DMS 273 treated with DMSO at 0.1 percent for 48 hours (cell line): ENCODE measurements at regions not wholly inside any gene's neighbourhood (a gene's known extent, or its start where the extent isn't known, plus 50 kb on each side); places are given as distances from the start of the nearest gene placed in this dataset.
"Not testable (repeated sequence)": the region's sequence is repeated elsewhere in the genome, so short reads cannot be mapped to it uniquely, and the experiment has no call there.

ENCODE experiments used
- DNase-seq: peaks from one replicate; lab custom pipeline; 2025; lab: John Stamatoyannopoulos, UW

DNA sequence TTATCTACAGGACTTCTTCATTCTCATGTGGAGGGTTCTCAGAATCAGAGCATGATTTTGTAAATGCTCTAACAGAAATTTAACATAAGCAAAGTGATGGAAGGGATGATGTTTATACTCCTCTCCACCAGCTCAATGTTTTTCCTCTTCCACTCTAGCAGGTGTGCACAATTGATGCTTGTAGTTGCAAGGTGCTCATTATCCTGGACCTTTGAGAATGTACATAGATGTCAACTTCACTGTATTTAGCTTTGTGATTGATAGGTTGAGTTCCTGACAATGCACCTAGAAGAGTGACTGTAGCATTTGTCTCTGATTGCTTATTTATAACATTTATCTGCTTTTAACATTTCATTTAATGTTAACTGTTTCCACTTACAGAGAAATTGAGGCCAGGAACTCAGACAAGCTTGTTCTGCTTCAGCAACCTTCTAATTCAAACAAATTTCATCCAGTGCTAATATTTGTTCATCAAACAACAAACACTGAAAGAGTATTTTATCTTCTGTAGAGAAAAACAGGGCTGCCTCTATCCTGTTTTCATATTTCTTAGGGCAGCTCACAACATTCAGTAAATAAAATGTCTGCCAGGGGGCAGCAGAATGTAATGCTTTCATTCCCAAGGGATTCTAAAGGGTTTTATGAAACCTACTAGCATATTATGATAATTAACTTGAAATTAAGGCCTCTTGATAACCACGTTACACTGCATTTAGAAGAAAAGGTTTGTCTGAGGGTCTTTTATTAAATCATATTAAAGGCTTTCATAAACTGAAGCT lies 127.9 kb upstream of the NOL4 start:
- no peak for DNase-seq

DNA sequence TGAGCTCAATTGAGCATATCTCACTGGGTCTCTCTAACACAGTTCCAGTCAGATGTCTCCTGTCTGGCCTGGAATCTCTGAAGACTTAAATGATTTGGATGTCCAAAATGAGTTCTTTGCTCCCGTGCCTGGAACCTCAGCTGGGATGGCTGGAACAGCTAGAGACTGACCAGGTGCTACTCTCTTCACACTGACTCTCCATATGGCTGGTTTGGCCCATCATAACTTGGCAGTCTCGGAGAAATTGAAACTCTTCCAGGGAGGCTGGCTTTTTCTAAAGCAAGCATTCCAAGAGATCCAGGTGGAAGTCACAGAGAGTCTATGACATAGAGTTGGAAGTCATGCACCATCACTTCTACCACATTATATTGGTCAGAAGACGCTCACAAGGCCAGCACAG lies 129.6 kb upstream of the NOL4 start:
- DNase-seq: no peak

DNA sequence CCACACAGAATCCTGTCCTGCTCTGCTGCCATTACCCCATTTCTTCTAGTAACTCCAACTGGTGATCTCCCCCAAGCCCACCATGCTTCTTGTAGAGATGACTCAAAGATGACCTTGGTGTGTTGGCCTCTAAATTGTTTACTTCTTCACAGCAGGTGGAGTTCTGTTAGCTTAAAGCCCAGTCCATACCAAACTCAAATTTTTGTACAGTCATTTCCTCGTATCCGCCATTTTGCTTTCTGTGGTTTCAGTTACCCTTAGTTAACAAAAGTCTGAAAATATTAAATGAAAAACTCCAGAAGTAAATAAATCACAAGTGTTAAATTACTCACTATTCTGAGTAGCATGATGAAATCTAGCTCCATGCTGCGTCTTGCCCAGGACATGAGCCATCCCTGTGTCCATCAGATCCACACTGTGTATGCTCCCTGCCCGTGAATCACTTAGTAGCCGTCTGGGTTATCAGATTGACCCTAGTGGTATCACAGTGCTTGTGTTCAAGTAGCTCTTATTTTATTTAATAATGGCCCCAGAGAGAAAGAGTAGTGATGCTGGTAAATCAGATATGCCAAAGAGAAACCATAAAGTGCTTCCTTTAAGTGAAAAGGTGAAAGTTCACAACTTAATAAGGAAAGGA lies 133.3 kb upstream of the NOL4 start:
- no peak for DNase-seq

DNA sequence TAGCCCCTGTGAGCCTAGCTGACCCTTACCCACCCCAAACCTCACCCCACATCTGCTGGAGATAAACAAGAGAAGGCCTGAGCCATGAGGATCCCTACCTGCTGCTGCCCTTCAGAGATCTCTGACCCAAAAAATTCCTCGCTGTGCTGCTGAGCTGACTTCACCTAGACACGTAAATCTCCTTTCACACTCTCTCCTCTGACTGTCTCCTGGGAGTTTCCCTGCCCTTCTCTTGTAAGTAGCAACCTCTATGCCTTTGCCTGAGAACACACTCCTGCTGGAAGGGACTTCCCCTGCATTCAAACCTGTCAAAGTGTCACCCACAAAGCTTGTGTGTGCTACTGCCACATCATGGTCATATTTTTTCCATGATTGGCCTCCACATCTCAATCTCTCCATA lies 134.2 kb upstream of the NOL4 start:
- DNase-seq: no peak

DNA sequence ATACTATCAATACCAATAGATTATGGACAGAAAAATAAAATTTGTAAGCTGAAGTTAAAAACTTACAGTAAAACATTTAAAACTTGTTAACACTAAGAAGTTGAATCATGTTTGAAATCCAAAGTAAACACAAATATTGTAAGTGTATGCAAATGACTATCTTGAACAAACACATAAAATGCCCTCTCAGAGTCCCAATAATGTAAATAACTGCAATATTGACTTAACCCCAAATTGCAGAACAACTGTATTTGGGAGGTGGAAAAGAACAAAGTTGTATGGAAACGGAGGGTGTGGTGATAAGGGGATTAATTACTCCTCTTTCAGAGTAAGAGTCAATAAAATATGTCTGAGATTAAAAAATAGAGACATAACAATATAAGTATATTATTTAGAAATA lies 140.0 kb upstream of the NOL4 start:
- no peak for DNase-seq

DNA sequence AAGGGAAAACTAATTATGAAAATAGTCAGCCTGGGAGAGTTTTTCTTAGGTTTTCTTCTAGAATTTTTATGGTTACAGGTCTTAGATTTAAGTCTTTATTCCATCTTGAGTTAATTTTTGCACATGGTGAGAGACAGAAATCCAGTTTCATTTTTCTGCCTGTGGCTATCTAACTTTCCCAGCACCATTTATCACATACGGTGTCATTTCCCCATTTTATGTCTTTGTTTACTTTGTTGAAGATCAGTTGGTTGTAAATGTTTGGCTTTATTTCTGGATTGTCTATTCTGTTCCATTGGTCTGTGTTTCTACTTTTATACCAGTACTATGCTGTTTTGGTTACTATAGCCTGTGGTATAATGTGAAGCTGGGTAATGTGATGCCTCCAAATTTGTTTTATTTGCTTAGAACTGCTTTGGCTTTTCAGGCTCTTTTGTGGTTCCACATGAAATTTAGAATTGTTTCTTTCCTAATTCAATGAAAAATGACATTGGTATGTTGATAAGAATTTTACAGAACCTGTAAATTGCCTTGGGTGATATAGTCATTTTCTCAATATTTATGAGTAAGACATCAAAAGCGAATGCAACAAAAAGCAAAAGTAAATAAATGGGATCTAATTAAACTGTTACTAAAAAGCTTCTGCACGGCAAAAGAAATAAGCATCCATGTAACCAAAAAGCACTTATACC lies 146.1 kb upstream of the NOL4 start:
- no peak for DNase-seq

DNA sequence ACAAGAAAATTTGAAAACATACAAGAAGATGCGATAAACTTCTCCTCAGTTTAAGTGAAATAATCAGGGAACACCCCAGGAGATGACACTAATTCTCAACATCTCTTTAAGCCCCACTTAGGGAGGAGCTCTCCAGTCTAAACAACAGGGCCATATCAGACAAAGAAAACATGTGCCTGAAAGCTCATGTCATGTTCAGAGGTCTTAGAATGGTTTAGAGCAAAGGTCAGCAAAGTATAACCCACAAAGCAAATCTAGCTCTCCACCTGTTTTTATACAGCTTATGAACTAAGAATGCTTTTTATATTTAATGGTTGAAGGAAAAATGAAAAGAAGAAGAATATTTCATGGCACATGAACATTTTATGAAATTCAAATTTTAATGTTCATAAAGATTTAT lies 155.6 kb upstream of the NOL4 start:
- DNase-seq: no peak

DNA sequence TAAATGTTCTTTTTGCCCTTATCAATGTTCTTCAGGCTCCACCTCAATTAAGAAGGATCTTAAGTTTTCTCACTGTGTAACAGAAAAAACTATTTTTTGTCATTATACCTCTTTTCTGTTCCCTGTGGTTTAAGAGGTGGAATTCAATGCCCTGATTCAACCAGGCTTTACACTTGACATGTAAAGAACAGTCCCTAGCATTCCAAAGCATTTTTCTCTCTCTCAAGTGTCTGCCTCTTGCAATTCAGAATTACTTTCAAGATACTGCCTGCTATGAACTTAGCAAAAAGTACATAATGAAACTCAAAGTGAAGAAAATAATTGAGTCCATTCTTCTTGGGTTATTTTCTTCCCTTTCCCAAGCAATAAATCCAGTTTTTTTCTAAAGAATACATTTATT lies 160.6 kb upstream of the NOL4 start:
- DNase-seq: no peak

DNA sequence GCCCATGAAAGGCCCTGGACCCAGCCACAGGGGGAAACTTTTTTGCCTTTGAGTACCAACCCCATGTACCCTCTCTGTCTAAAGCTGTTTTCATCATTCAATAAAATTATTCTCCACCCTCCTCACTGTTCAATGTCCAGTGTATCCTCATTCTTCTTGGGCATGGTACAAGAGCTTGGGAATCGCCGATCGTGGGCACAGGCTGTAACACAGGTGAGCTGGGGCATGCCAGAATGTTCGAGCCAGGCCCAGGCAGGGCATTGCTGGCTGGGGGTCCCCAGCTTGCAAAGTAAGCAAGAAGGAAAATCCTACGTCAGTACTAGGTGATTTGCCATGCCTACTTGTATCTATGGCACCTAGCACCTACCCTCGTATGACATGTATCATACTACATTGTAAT lies 162.1 kb upstream of the NOL4 start:
- no peak for DNase-seq

DNA sequence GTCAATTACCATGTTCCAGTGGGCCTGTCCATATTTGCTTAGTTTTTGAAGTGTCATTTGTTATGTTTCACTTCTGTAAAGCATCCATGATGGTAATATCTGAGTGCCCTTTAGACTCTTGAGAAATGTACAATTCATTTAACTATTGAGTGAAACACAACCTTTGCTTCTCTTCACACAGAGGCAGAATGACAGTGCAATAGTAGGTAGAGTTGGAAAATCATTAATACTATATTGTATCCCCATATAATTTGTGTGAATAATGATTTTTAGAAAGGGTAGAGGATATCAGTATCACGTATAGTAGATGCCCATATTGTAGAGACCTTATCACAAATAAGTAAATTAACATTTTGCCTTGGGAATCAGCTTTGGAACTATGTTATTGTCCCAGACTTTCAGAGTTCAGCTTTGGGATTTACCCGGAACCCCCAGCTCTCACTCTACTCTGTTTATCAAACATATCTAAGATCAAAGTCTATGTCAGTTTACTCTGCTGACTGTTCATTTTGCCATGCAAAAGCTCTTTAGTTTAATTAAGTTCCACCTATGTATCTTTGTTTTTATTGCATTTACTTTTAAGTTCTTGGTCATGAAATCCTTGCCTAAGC lies 172.7 kb upstream of the NOL4 start:
- DNase-seq: no peak

DNA sequence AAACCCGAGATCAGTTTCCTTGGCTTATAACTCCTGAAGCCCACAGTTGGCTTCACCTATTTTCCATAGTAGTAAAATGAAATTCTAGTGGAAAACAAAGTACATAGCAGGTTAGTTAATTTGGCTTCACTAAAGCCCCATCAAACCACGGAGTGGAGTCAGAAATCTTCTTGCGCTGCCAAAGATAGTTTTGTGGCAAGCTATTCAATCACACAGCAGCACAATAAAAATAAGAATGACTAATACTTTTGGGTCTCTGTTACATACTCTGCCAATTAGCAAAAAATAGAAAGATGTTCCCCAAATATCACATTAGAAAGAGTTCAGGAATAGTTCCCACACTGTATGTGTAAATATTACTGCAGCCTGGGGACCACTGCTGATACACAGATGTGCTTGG lies 175.2 kb upstream of the NOL4 start:
- DNase-seq: no peak

DNA sequence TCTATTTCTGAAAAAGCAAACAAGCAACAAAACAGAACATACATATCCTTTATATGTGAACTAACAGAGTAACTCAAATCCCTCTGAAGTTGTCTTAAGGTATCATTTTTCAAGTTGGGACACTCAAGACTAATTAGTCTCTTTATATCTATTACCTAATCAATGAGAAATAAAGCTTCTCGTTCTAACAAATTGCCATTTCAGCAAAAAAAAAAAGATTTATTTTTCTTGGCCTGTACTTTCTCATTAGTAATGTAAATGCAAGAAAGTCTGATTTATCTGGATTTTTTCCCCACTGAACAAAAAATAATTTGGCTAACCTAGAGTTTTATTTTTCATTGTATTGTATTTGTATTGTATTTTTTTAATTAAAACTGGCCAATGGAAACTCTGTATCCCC lies 176.1 kb upstream of the NOL4 start:
- DNase-seq: no peak

DNA sequence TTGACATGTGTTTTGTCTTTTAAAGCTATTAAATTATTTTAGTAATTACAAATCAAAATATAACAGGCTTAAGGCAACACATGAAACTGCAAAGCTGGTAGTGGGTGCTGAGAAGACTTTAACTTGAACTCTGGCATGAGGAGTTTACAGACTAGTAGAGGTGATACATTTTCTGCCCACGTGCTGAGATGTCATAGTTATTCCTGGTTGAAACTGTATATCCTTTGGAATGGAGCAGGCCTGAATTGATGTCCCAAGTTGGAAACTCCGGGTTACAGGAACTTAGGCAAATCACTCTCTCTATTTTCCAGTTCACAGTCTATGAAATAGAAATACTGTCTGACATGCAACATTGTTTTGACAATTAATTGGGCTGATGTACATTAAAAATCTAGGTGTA lies 177.1 kb upstream of the NOL4 start:
- DNase-seq: no peak

DNA sequence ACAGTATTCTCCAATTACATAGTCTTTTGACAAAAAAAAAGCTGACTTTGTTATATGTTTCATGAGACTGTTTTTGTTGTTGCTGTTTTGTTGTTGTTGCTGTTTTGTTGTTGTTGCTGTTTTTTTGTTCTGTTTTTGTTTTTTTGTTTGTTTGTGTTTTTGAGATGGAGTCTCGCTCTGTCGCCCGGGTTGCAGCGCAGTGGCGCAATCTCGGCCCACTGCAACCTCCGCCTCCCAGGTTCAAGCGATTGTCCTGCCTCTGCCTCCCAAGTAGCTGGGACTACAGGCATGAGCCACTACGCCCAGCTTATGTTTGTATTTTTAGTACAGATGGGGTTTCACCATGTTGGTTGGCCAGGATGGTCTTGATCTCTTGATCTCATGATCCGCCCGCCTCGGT lies 182.8 kb upstream of the NOL4 start:
- not testable (repeated sequence) for DNase-seq

DNA sequence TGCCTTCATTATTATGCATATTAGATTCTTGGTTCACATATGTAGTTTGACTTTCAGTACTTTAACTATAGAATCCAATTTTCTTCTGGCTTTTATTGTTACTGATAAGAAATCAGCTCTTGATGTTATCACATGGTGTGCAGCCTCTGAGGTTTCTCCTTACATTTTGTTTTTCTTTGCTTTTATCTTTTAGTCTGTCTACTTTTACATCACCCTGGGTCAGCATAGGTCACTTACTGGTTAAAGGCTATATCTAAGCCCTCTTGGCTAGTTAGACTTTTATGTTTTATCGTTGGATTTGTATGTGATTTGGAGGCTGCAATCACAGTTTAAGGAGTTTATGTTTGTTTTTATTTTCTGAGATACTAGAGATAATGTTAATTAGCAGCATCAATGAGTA lies 187.2 kb upstream of the NOL4 start:
- DNase-seq: no peak

DNA sequence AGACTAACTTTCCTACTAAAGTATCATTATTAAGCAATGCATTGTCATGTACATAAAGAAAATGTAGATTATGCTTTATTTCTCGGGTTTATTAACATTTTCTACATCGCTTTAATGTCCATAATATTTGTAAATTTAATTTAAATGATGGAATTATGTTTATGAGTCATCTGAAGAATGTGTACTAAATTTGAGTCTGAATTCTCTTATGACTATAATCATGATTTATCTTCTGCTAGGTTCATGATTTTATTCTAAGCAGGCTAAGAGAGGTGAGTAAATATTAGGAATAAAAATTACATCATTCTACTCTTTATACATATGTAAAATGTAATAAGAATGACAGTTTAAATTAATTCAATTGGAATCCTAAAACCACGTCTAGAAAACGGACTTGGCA lies 206.3 kb upstream of the NOL4 start:
- DNase-seq: no peak

DNA sequence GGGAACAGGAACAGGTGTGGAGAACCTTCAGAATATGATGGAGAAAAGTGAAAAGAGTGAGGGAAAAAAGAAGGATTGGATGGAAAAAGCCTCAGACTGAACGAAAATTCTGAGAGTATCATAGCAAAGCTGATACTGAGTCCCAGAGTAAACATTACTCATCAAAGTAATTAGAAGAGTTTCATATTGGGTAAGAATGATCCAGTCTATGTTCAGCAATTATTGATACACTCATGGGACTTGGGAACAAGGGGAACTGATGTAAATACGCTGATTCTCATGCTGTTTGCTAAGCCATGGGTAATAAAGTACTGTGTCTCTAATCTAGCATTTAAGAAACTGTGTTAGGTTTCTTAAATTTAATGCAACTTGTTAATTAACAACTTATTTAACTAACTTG lies 219.9 kb upstream of the NOL4 start:
- DNase-seq: no peak

DNA sequence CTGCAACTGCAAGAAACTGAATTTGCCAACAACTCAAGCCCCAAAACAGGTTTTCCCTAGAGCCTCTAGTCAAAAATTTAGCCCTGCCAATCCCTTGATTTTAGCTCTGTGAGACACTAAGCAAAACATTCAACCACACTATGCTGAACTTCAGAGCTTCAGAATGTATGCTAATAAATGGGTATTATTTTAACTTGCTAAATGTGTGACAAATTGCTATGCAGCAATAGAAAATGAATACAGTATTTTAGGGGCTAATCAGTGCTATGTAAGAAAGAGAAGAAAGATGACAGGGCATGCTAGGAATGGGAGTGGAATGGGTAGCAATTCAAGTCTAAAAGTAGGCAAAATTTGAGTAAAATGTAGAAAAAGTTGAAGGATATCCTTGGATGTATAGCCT lies 223.9 kb upstream of the NOL4 start:
- no peak for DNase-seq

DNA sequence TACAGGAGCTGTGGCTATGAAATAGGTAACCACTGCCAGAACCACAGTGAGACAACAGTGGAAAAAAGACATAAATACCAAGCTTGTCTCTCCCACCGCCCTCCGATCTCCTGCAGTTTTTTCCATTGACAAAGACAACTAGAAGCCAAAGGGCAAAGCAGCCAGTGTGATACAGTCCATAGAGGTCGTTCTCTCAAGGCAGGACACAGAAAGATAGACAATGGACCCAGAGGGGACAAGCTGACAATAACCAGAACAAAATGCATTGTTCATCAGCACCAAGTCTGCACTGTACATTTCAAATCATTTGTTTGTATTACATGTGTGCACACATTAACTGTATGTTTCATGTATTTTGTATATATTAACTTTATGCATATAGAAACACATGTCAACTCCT lies 233.0 kb upstream of the NOL4 start:
- no peak for DNase-seq

DNA sequence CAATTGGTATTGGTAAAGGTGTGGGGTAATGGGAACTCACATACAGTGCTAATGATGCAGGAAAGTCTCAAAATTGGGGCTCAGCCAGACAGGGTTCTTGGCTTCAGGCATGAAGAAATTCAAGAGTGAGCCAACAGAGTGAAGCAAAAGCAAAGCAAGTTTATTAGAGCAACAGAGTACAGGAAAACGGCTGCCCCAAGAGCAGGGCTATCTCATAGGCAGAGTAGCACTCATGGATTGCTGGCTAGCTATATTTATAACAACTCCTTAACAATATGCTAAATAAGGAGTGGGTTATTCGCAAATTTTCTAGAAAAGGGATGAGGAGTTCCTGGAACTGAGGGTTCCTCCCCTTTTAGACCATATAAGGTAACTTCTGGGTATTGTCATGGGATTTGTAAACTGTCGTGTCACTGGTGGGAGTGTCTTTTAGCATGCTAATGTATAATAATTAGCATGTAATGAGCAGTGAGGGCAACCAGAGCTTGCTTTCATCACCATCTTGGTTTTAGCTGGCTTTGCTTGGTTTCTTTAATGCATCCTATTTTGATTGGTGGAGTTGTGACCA lies 233.8 kb upstream of the NOL4 start:
- no peak for DNase-seq

DNA sequence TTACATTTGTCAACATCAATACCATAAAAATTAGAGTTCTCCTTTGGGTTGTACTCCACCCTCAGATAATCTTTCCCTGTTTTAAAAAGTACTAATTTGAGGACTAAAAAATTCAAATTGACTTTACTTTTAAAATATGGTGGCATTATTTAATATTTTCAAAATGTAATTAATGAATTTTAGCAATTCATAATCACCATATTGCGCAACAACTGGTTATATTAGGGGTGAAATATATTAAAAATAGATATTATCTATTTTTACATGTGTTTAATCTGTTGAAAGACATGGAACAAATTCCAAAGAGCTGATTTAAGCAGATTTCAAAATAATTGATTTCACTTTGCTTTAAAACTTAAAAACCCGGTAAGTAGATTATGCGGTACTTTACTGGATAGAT lies 236.6 kb upstream of the NOL4 start:
- no peak for DNase-seq

DNA sequence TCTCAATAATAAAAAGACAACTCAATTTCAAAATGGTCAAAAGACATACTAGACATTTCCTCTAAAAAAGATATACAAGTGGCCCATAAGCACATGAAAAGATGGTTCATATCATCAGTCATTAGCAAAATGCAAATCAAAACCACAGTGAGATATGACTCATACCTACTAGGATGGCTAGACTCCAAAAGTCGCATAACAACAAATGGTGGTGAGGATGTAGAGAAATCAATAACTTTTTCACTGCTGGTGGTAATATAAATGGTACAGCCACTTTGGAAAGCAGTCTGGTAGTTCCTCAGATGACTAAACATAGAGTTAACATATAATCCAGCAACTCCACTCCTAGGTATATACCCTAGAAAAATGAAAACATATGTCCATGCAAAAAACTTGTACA lies 242.3 kb upstream of the NOL4 start:
- no peak for DNase-seq
